CD14-positive monocyte (primary cell): ENCODE measurements at regions not wholly inside any gene's neighbourhood (a gene's known extent, or its start where the extent isn't known, plus 50 kb on each side); places are given as distances from the start of the nearest gene placed in this dataset.

Experiments used
- DNase-seq, 3 donors: peaks; one replicate each; pipeline ENCODE4 v3.0.0-alpha.2; 2011 to 2022
- H2AFZ ChIP-seq: 2 replicates; pipeline ENCODE4 v1.6.0; 2012; ENCODE audit warnings: mild to moderate bottlenecking, low read depth, low read length, inconsistent platforms; ENCODE audit not compliant: insufficient read depth, poor library complexity, severe bottlenecking
- H3K27ac ChIP-seq, 2 donors: 1 replicate in 1 of 2; 2 replicates in 1 of 2; pipeline ENCODE4 v1.5.1; 2012 to 2013; ENCODE audit warnings: low read length in 2 of 2, control low read depth in 1 of 2, inconsistent platforms in 1 of 2, low read depth in 1 of 2, mild to moderate bottlenecking in 1 of 2
- H3K27me3 ChIP-seq, 2 donors: one replicate each; pipeline versions ENCODE4 v1.6.0 to v1.6.1; 2011 to 2013; ENCODE audit warnings: low read length in 2 of 2; ENCODE audit not compliant: control insufficient read depth in 2 of 2, insufficient read depth in 2 of 2
- H3K36me3 ChIP-seq, 2 donors: replicated peaks in 1 of 2; 1 replicate in 1 of 2; 2 replicates in 1 of 2; pipeline versions ENCODE4 v1.5.1 to v1.6.1; 2012 to 2013; ENCODE audit warnings: low read length in 2 of 2, control low read depth in 1 of 2, inconsistent platforms in 1 of 2, mild to moderate bottlenecking in 1 of 2; ENCODE audit not compliant: insufficient read depth in 2 of 2, control insufficient read depth in 1 of 2
- H3K4me1 ChIP-seq, 2 donors: 1 replicate in 1 of 2; 2 replicates in 1 of 2; pipeline versions ENCODE4 v1.5.1 to v1.6.1; 2012 to 2013; ENCODE audit warnings: low read length in 2 of 2, control low read depth in 1 of 2, inconsistent platforms in 1 of 2, mild to moderate bottlenecking in 1 of 2, moderate library complexity in 1 of 2; ENCODE audit not compliant: insufficient read depth in 2 of 2, control insufficient read depth in 1 of 2
- H3K4me2 ChIP-seq: replicated peaks from 2 replicates; pipeline ENCODE3; 2012; ENCODE audit warnings: low read length, moderate library complexity, mild to moderate bottlenecking; ENCODE audit not compliant: poor library complexity, severe bottlenecking; ENCODE audit errors: extremely low read depth
- H3K4me3 ChIP-seq, 3 experiments: fragments of 200-600 bp in 1 of 3; sonication (generic) in 1 of 3; replicated peaks in 1 of 3; 1 replicate in 2 of 3; 2 replicates in 1 of 3; pipeline ENCODE4 v1.5.1; 2011 to 2013; ENCODE audit warnings: low read length in 3 of 3, mild to moderate bottlenecking in 3 of 3, control low read depth in 2 of 3, low read depth in 2 of 3, inconsistent platforms in 1 of 3, moderate library complexity in 1 of 3
- H3K79me2 ChIP-seq: 2 replicates; pipeline ENCODE4 v1.6.0; 2012; ENCODE audit warnings: mild to moderate bottlenecking, control low read depth, inconsistent platforms, low read length, moderate library complexity; ENCODE audit not compliant: insufficient read depth
- H3K9ac ChIP-seq: 2 replicates; pipeline ENCODE4 v1.6.0; 2017; ENCODE audit warnings: low read length, mild to moderate bottlenecking; ENCODE audit not compliant: insufficient read depth, poor library complexity, severe bottlenecking
- H3K9me3 ChIP-seq, 2 donors: replicated peaks in 1 of 2; 1 replicate in 1 of 2; 2 replicates in 1 of 2; pipeline versions ENCODE4 v1.5.1 to v1.6.1; 2012 to 2013; ENCODE audit warnings: low read length in 2 of 2, control low read depth in 1 of 2; ENCODE audit not compliant: control insufficient read depth in 1 of 2, insufficient read depth in 1 of 2
- H4K20me1 ChIP-seq: 2 replicates; pipeline ENCODE4 v1.6.0; 2012; ENCODE audit warnings: mild to moderate bottlenecking, low read length, control low read depth, moderate library complexity; ENCODE audit not compliant: insufficient read depth
- H3K27ac Mint-ChIP-seq, 7 donors: one replicate each; pipeline ENCODE4 v1.8.0; 2020; ENCODE audit warnings: mild to moderate bottlenecking in 7 of 7, mixed read lengths in 7 of 7, moderate library complexity in 6 of 7, inconsistent platforms in 2 of 7
- H3K27me3 Mint-ChIP-seq, 3 donors: one replicate each; pipeline ENCODE4 v1.8.0; 2021 to 2022; ENCODE audit warnings: low read depth in 3 of 3, mild to moderate bottlenecking in 3 of 3, mixed read lengths in 3 of 3, moderate library complexity in 3 of 3, inconsistent platforms in 1 of 3
- H3K36me3 Mint-ChIP-seq, 2 donors: one replicate each; pipeline ENCODE4 v1.8.0; 2020; ENCODE audit warnings: mixed read lengths in 2 of 2, inconsistent platforms in 1 of 2, mild to moderate bottlenecking in 1 of 2
- H3K4me1 Mint-ChIP-seq: one replicate; pipeline ENCODE4 v1.8.0; 2020; ENCODE audit warnings: mild to moderate bottlenecking, mixed read lengths
- H3K4me3 Mint-ChIP-seq, 2 donors: one replicate each; pipeline ENCODE4 v1.8.0; 2020; ENCODE audit warnings: mild to moderate bottlenecking in 2 of 2, mixed read lengths in 2 of 2, moderate library complexity in 1 of 2
- H3K9me3 Mint-ChIP-seq, 7 donors: one replicate each; pipeline ENCODE4 v1.8.0; 2020 to 2022; ENCODE audit warnings: mixed read lengths in 7 of 7, mild to moderate bottlenecking in 6 of 7, moderate library complexity in 6 of 7, inconsistent platforms in 2 of 7
- CTCF ChIP-seq: fragments of 200-600 bp; IDR thresholded peaks from one replicate; pipeline ENCODE4 v1.8.0; 2022; ENCODE audit warnings: antibody characterized with exemption, mild to moderate bottlenecking
- WGBS: methylation state at CpG from one replicate; pipeline ENCODE4 v1.1.5; 2013; ENCODE audit warnings: missing lambda C conversion rate; ENCODE audit not compliant: insufficient coverage; 5-methylcytosine and 5-hydroxymethylcytosine counted together
- intact Hi-C, 2 donors: fragments of 100-400 bp; cut with micrococcal nuclease; formaldehyde crosslinking; loops; one replicate each; pipeline versions ENCODE4 v1.15.0 to v1.15.1; 2023

GRCh38 chr11:69873166-69874077 is 54.2 kb upstream of the FGF3 start:
- no peaks in the 10 kb centered on the region for H3K4me1 ChIP-seq
- Mint-ChIP-seq H3K9me3 (peaks cover 0 to 2% (median 0%) of the 10 kb centered on the region in 7 donors), H3K27ac (no peak overlapping the region), H3K36me3 (no peaks in the 10 kb centered on the region), H3K27me3 (peaks cover 13 to 17% (median 17%) of the 10 kb centered on the region in 3 donors), H3K4me1 (no peaks in the 10 kb centered on the region), H3K4me3 (no peak overlapping the region)
- WGBS = 93% methylated on average over 12 of the region's 15 CpGs
- TF ChIP-seq CTCF = no peak
- no peaks in the 10 kb centered on the region for H3K79me2 ChIP-seq
- no peak overlapping the region for H3K4me3 ChIP-seq
- no peak overlapping the region for H2AFZ ChIP-seq
- no peak overlapping the region for H3K27ac ChIP-seq
- intact Hi-C loops = no loop called here
- no peaks in the 10 kb centered on the region for H3K27me3 ChIP-seq
- no peak overlapping the region for H3K9ac ChIP-seq
- H3K36me3 ChIP-seq = no peaks in the 10 kb centered on the region
- DNase-seq = no peak
- H4K20me1 ChIP-seq = no peaks in the 10 kb centered on the region
- H3K9me3 ChIP-seq = no peaks in the 10 kb centered on the region
- no peak overlapping the region for H3K4me2 ChIP-seq

DNA sequence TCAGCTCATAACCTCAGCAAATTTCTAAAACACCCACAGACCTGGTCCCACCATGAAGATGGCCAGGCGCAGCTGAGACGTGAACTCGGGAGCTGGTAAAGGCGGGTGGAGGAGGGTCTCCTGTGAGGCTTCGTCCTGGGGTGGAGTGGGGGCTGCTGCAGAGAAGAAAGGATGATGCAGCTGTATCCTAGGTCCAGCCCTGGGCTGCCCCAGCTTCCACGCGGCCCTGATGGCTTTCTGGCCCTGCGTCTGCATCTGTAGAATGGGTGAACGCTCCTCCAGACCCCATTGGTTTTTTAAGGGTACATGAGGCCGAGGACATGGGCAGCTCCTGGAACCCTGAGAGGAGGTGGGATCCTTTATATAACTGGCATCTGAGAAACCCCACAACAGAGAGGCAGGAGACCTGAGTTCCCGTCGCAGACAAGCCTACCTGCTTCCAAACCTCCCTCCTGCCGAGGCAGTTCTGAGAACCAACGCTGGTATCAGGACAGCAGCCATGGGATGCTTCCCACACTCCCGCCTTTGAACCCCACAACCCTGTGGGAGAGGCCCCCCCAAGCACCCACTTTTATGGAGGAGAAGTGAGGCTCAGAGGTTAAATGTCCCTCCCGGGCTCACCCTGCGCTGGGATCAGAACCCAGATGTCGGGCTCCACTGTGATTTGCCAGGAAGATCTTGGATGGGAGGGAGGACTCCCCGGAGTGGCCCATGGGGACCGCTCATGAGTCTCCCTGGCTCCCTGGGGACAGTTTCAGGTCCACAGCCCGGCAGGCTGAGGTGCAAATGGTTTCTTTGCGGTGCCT is 55.2 kb upstream of the FGF3 start:
- 91% methylated on average over 10 of the region's 22 CpGs for WGBS
- intact Hi-C loops = no loop called here
- Mint-ChIP-seq H3K27me3 (peaks cover 4 to 17% (median 13%) of the 10 kb centered on the region in 3 donors), H3K27ac (no peak overlapping the region), H3K4me3 (no peak overlapping the region), H3K36me3 (no peaks in the 10 kb centered on the region), H3K9me3 (peaks cover 0 to 2% (median 0%) of the 10 kb centered on the region in 7 donors), H3K4me1 (no peaks in the 10 kb centered on the region)
- Histone ChIP-seq H3K4me2 (no peak overlapping the region), H3K27ac (no peak overlapping the region), H3K79me2 (no peaks in the 10 kb centered on the region), H3K4me1 (no peaks in the 10 kb centered on the region), H3K27me3 (no peaks in the 10 kb centered on the region), H2AFZ (no peak overlapping the region), H3K9ac (no peak overlapping the region), H3K36me3 (no peaks in the 10 kb centered on the region), H3K9me3 (no peaks in the 10 kb centered on the region), H3K4me3 (no peak overlapping the region), H4K20me1 (no peaks in the 10 kb centered on the region)
- TF ChIP-seq CTCF = no peak
- no peak for DNase-seq
